ENCODE measurements at regions not wholly inside any gene's neighbourhood (a gene's known extent, or its start where the extent isn't known, plus 50 kb on each side); places are given as distances from the start of the nearest gene placed in this dataset.

- POLR2A ChIA-PET (ENCODE audit: partially characterized antibody), result no interaction called here
- H2AFZ ChIP-seq (ENCODE audit: low read length), result no peak overlapping the region
- H2BK12ac ChIP-seq (ENCODE audit: low read depth, low read length), result no peak overlapping the region
- TF ChIP-seq CHD2 (IDR thresholded peaks at IDR 0.05; ENCODE audit: low read length) (no peak), TAF7 (optimal IDR thresholded peaks at IDR 0.05; ENCODE audit: borderline replicate concordance, low read depth, low read length) (no peak), CREB1 (IDR thresholded peaks at IDR 0.05) (no peak), TCF12 (IDR thresholded peaks at IDR 0.05; ENCODE audit: low read depth, low read length) (no peak), SRF (IDR thresholded peaks at IDR 0.05; ENCODE audit: low read depth, low read length) (no peak), RAD21 (IDR thresholded peaks at IDR 0.05 in 1 of 2, conservative IDR thresholded peaks at IDR 0.05 in 1 of 2; ENCODE audit: low read depth in 2 of 2, low read length in 2 of 2) (no peak), RXRA (IDR thresholded peaks at IDR 0.05; ENCODE audit: insufficient read depth, low read depth, low read length) (no peak), SAP30 (IDR thresholded peaks at IDR 0.05; ENCODE audit: insufficient read depth, insufficient replicate concordance, low read length) (no peak), TAF1 (IDR thresholded peaks at IDR 0.05; ENCODE audit: low read depth, low read length) (no peak)
- no peak overlapping the region for H2BK120ac ChIP-seq (replicated peaks; ENCODE audit: low read depth, low read length)
- H3K79me1 ChIP-seq (ENCODE audit: low read depth, low read length), result no peaks in the 10 kb centered on the region
- FAIRE-seq (no peak), DNase-seq (ENCODE audit: low read depth in 1 of 2, low spot score in 2 of 2) (no peak)
- H3K4me3 ChIP-seq (ENCODE audit: extremely low read depth in 1 of 4, insufficient read depth in 2 of 4, low read depth in 3 of 4, low read length in 4 of 4), result no peak overlapping the region
- CTCF ChIA-PET (ENCODE audit: partially characterized antibody), result no interaction called here
- no peaks in the 10 kb centered on the region for H3K36me3 ChIP-seq (ENCODE audit: control insufficient read depth in 2 of 4, insufficient read depth in 4 of 4, low read length in 3 of 4)
- H4K91ac ChIP-seq (replicated peaks; ENCODE audit: insufficient read length, low read length), result no peak overlapping the region
- no peak overlapping the region for H3K56ac ChIP-seq (replicated peaks; ENCODE audit: insufficient read length, low read depth, low read length)
- no peak overlapping the region for H2BK20ac ChIP-seq (ENCODE audit: low read length)
- H2AK5ac ChIP-seq (ENCODE audit: low read depth, low read length), result no peak overlapping the region
- H3K27me3 ChIP-seq (replicated peaks in 1 of 4; ENCODE audit: control insufficient read depth in 3 of 4, extremely low read depth in 1 of 4, insufficient read depth in 3 of 4, low read length in 3 of 4), result no peaks in the 10 kb centered on the region
- no peaks in the 10 kb centered on the region for H4K20me1 ChIP-seq (replicated peaks in 1 of 2; ENCODE audit: control insufficient read depth in 1 of 2, insufficient read depth in 2 of 2, low read length in 2 of 2)
- H3K4me1 ChIP-seq (replicated peaks in 1 of 4; ENCODE audit: control insufficient read depth in 3 of 4, insufficient read depth in 4 of 4, low read length in 3 of 4), result no peaks in the 10 kb centered on the region; a peak in 1 of 7 replicates
- no peaks in the 10 kb centered on the region for H3K23me2 ChIP-seq (ENCODE audit: low read depth, low read length)
- no peak overlapping the region for H2BK5ac ChIP-seq (ENCODE audit: low read depth, low read length)
- no peak overlapping the region for H3K23ac ChIP-seq (ENCODE audit: insufficient read length)
- no peak overlapping the region for H3K14ac ChIP-seq (ENCODE audit: insufficient read length)
- H4K5ac ChIP-seq (ENCODE audit: insufficient read length, low read depth, low read length), result no peak overlapping the region
- H3K4me2 ChIP-seq (ENCODE audit: insufficient read depth in 1 of 2, low read depth in 2 of 2, low read length in 2 of 2), result no peak overlapping the region
- no peak overlapping the region for H3K27ac ChIP-seq (ENCODE audit: low read depth, low read length)
- H3K9ac ChIP-seq (replicated peaks in 1 of 4; ENCODE audit: extremely low read depth in 1 of 4, low read depth in 3 of 4, low read length in 3 of 4), result no peak overlapping the region
- no peaks in the 10 kb centered on the region for H3K79me2 ChIP-seq (ENCODE audit: control insufficient read depth in 1 of 2, insufficient read depth in 2 of 2, low read length in 2 of 2)
- no peak overlapping the region for H3K4ac ChIP-seq (replicated peaks; ENCODE audit: insufficient read length, low read depth, low read length)
- H2BK15ac ChIP-seq (ENCODE audit: low read length), result no peak overlapping the region
- no peak overlapping the region for H3K18ac ChIP-seq (ENCODE audit: extremely low read depth, low read length)
- no peaks in the 10 kb centered on the region for H3K9me3 ChIP-seq (ENCODE audit: insufficient read depth in 2 of 2, low read depth in 1 of 2, low read length in 1 of 2)
- H4K8ac ChIP-seq (ENCODE audit: extremely low read depth, insufficient read depth, low read length), result no peak overlapping the region
Observed at GRCh38 chr4:59348949-59349348, 1851.2 kb upstream of the ADGRL3 start.
